GM20000 (cell line): ENCODE measurements at regions not wholly inside any gene's neighbourhood (a gene's known extent, or its start where the extent isn't known, plus 50 kb on each side); places are given as distances from the start of the nearest gene placed in this dataset.

Experiments used
- DNase-seq: peaks from one replicate; pipeline ENCODE4 v3.0.0; 2012; ENCODE audit warnings: low spot score
- TF ChIP-seq, protein P1 (sequence below): IDR thresholded peaks from 2 replicates; pipeline ENCODE4 v1.5.1; 2012; ENCODE audit warnings: mild to moderate bottlenecking, control low read depth; ENCODE audit errors: extremely low read depth, missing control alignments

DNA sequence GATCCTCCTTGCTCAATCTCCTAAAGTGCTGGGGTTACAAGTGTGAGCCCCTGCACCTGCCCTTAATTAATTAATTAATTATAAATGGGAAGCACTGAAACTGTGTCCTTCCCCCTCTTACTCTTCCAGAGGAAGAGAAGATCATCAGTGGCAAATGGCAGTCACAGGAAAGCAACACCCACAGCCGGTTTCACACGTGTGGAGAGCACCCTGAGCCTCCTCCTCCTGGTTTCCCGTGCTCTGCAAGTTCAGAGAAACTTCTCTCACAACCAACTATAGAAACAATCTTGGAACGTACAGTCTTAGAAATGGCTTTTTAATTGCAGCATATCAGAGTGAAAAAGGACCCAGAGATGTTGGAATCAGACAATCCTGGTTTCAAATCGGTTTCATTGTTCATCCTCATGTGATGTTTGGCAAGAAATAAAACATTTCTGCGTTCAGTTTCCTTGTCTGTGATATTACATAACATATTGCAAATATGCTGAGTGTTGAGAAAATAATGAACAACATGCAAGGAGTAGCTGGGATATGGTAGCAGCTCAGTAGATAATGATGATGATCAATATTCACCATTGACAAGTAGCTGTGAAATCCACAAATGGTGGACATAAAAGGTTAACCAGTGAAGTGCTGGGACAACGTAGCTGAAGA lies 141.0 kb upstream of the KCTD1 start:
- TF ChIP-seq, protein P1, sequence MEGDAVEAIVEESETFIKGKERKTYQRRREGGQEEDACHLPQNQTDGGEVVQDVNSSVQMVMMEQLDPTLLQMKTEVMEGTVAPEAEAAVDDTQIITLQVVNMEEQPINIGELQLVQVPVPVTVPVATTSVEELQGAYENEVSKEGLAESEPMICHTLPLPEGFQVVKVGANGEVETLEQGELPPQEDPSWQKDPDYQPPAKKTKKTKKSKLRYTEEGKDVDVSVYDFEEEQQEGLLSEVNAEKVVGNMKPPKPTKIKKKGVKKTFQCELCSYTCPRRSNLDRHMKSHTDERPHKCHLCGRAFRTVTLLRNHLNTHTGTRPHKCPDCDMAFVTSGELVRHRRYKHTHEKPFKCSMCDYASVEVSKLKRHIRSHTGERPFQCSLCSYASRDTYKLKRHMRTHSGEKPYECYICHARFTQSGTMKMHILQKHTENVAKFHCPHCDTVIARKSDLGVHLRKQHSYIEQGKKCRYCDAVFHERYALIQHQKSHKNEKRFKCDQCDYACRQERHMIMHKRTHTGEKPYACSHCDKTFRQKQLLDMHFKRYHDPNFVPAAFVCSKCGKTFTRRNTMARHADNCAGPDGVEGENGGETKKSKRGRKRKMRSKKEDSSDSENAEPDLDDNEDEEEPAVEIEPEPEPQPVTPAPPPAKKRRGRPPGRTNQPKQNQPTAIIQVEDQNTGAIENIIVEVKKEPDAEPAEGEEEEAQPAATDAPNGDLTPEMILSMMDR: no peak
- no peak for DNase-seq

DNA sequence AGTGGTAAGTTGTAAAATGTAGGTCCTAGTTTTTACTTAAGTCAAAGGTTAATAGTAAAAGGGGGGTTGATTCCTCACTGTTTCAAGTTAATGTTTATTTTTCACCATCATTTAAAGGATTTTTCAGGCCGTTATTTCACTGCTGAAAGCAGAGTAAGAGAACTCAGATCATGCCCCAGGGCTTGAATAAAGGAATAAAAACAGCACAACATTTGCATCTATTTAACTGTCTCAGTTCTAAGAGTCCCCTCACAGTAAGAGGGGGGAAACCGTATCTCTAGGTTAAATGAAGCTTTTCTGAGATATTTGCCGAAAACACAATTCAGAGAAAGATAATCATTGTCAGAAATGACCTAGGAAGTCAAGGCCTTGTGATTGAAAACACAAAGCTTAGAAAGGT lies 138.2 kb upstream of the KCTD1 start:
- TF ChIP-seq, protein P1: no peak
- DNase-seq: no peak

DNA sequence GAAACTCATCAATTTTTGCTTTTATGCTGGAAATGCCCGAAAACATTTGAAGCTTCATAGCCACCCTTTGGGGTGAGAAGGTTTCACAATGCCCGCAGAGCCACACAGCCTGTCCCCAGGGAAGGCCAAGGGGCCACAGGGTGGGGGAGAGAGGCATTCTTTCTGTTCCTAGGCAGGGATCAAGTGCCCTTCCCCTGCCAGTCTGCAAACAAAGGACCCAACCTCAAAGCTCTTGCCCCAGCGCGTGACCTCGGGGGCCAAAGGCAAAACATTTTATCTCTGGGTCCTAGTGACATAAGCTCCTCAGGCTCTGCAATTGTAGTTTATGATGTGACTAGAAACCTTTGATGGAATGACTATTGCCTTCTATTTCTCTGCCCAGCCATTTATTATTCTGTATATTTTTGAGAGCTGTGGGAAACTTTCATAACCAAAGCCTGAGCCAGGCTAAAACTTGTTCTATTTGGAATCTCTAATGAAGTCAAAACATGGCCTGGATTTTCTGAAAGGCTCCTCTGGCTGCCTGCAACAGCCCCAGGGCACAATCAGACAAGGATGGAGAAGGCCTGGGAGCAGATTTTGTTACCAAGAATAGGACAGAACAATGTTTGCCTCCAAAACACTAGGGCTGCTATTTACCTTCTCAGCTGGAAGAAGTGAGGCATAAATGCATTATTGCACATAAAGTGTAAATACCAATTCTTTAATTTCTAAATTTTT lies 137.2 kb upstream of the KCTD1 start:
- TF ChIP-seq, protein P1: no peak
- DNase-seq: no peak

DNA sequence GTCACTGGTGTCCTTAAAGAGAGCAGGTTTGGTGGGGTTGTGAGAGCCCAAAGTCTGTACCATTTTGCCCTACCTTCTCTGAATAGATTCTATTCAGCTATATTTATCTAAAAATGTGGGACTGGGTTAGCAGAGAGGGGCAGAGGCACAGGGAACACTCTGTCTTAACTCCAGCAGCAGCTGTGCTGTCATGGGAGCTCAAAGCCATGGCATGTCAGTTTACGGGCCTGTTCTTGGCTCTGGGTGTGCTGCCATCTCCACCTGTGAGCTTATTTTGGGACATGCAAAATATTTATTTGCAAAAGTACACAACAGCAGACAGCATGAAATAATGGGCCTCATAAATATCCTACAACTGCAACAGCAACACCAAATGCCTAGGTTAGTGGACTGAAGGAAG lies 129.6 kb upstream of the KCTD1 start:
- TF ChIP-seq, protein P1: no peak
- no peak for DNase-seq

DNA sequence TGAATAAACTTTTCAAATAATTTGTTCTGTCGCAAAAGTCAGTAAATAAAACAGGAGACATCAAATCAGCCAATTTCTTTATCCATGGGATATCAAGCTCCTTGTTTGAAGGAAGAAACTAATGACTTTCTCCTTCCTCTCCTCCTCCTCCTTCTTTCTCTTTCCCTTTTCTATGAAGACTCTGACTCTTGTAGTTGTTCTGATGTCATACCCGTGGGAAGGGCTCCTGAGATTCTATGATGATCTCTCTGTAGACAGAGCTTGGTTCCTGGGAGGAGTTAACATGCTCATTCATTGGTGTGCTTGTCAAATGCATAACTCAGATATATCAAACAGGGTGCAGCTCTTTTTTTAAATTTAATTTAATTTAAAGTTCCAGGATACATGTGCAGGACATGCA lies 118.7 kb upstream of the KCTD1 start:
- TF ChIP-seq, protein P1: no peak
- DNase-seq: no peak

DNA sequence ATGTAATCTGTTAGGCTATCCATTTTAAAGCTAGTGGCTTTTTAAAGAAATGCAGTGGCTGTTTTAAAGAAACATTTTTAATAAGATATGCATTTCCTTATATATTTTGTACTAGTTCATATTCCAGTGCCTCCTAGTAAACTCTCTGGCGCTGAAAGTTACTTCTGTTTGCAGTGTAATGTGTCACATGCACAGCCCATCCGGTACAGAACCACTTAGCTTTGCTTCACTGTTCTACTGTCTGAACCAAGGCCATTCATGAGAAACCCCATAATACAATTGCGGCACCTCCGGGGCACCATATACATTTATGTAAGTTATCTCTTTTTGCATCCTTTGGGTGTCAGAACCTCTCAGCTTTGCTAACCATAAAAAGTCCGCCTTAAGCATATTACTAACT lies 114.6 kb upstream of the KCTD1 start:
- TF ChIP-seq, protein P1: no peak
- no peak for DNase-seq
